Coronary artery (tissue), 2 donors: ENCODE measurements at regions not wholly inside any gene's neighbourhood (a gene's known extent, or its start where the extent isn't known, plus 50 kb on each side); places are given as distances from the start of the nearest gene placed in this dataset.
A peak's percentile ranks its signal among the peaks of the same experiment; 100 is the strongest.

Source experiments
- DNase-seq: peaks from one replicate; pipeline ENCODE4 v3.0.0-alpha.2; 2017; ENCODE audit warnings: low spot score
- H3K27ac ChIP-seq, 2 donors: fragments of 200-600 bp; sonication (generic); one replicate each; pipeline ENCODE4 v1.5.1; 2016 to 2019
- H3K4me3 ChIP-seq: fragments of 200-600 bp; sonication (generic); 2 replicates; pipeline ENCODE4 v1.5.1; 2016; ENCODE audit warnings: mild to moderate bottlenecking, moderate library complexity
- CTCF ChIP-seq: fragments of 200-600 bp; sonication (generic); IDR thresholded peaks from one replicate; pipeline ENCODE4 v1.5.1; 2019; ENCODE audit warnings: antibody characterized with exemption

GRCh38 chr5:110034056-110034600 is 344.4 kb downstream of the MAN2A1 start:
- DNase-seq = no peak
- no peak for TF ChIP-seq CTCF
- no peak overlapping the region for H3K27ac ChIP-seq
- H3K4me3 ChIP-seq = no peak overlapping the region

GRCh38 chr5:110038297-110038997 is 348.7 kb downstream of the MAN2A1 start:
- TF ChIP-seq CTCF = no peak
- H3K4me3 ChIP-seq = no peak overlapping the region
- H3K27ac ChIP-seq = peak overlapping the region; percentile 43 to 55
- no peak for DNase-seq

- no peak for TF ChIP-seq CTCF
- Histone ChIP-seq H3K27ac (no peak overlapping the region), H3K4me3 (no peak overlapping the region)
- no peak for DNase-seq
Measured at GRCh38 chr5:110040178-110040577, 350.5 kb downstream of the MAN2A1 start.

- H3K27ac ChIP-seq = no peak overlapping the region
- no peak for TF ChIP-seq CTCF
- no peak for DNase-seq
- no peak overlapping the region for H3K4me3 ChIP-seq
Measured at GRCh38 chr5:110043025-110043424, 353.3 kb downstream of the MAN2A1 start.

GRCh38 chr5:110045158-110045557 is 355.4 kb downstream of the MAN2A1 start:
- H3K27ac ChIP-seq = no peak overlapping the region
- no peak overlapping the region for H3K4me3 ChIP-seq
- no peak for TF ChIP-seq CTCF
- no peak for DNase-seq

GRCh38 chr5:110048491-110048890 is 358.8 kb downstream of the MAN2A1 start:
- TF ChIP-seq CTCF = no peak
- no peak for DNase-seq
- Histone ChIP-seq H3K27ac (no peak overlapping the region), H3K4me3 (no peak overlapping the region)

- no peak for TF ChIP-seq CTCF
- no peak overlapping the region for H3K27ac ChIP-seq
- no peak for DNase-seq
- H3K4me3 ChIP-seq = no peak overlapping the region
Measured at GRCh38 chr5:110049816-110050215, 360.1 kb downstream of the MAN2A1 start.
